NCI-H128 (cell line): ENCODE measurements at regions not wholly inside any gene's neighbourhood (a gene's known extent, or its start where the extent isn't known, plus 50 kb on each side); places are given as distances from the start of the nearest gene placed in this dataset.

ENCODE experiments used
- DNase-seq: peaks from one replicate; lab custom pipeline; 2025; ENCODE audit not compliant: unreplicated experiment; lab: John Stamatoyannopoulos, UW

- DNase-seq, result no peak
Observed at GRCh38 chr2:239905884-239906654, 119.1 kb downstream of the NDUFA10 start.

- no peak for DNase-seq
Observed at GRCh38 chr2:239905306-239905705, 119.8 kb downstream of the NDUFA10 start.

GRCh38 chr2:239904496-239904895, 120.6 kb downstream of the NDUFA10 start:
- DNase-seq, result no peak

- DNase-seq, result no peak
Observed at GRCh38 chr2:239903803-239904202, 121.3 kb downstream of the NDUFA10 start.

GRCh38 chr2:239903210-239903609, 121.9 kb downstream of the NDUFA10 start:
- DNase-seq, result no peak

DNA sequence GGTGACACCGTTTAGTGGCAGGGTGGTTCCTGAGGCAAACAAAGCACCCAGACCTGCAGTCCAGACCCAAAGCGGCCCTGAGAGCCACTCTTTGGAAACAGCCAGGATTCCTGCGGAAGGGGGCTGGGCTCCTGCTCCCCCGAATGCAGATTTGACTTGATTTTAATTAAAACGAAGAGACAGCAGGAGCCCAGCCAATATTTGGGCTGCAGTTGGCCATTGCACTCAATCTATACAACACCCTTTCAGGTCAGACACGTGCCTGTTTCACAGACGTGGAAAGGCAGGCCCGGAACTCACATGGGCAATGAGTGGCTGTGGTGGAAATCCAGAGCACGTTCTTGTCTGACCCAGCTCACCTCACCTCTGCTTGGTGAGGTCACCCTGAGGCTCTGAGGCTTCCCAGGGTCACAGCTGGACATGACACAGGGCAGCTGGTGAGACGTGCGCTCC, 122.4 kb downstream of the NDUFA10 start:
- DNase-seq, result no peak

GRCh38 chr2:239898292-239898925, 126.7 kb downstream of the NDUFA10 start:
- no peak for DNase-seq

- DNase-seq, result no peak
Observed at GRCh38 chr2:239897596-239898235, 127.4 kb downstream of the NDUFA10 start.

GRCh38 chr2:239896075-239896474, 129.1 kb downstream of the NDUFA10 start:
- DNase-seq, result no peak

GRCh38 chr2:239895669-239896068, 129.5 kb downstream of the NDUFA10 start:
- DNase-seq, result no peak

GRCh38 chr2:239895116-239895515, 130.0 kb downstream of the NDUFA10 start:
- DNase-seq, result no peak

- no peak for DNase-seq
Observed at GRCh38 chr2:239894276-239894675, 130.9 kb downstream of the NDUFA10 start.

GRCh38 chr2:239893236-239893515, 132.0 kb downstream of the NDUFA10 start:
- DNase-seq, result no peak

DNA sequence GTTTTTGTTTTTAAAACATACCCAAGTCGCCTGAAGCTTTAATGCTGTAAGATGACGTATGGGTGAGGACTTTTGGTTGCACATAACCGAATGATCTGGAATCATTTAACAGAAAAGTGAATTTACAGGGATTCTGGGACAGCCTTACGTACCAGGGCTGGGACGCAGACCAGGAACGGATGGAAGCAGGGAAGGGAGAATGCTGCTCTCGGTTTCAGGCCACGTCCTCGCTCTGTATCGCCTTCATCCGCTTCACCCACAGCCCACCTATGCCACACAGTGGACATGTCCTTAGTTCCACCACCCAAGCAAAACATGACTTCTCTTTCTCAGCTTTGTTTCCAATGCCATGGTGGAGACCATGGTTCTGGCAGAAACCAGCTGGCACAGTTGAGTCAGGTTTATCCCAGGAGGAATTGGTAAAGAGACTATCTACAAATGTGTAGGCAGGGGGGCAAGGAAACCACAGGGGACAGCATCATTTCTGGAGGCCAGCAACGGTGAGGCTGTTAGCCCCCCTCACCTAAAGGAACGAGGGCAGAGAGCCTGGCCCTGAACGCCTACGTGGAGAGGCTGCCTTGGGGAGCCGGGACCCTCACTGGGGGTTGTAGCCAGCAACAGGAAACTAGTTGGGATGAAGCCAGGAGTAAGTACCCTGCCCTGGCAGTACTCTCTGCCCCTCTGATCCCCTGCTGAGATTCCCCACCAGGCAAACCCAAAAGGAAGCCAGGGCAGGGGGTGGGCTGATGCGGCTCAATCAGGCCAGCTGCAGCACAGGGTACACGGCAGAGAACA, 132.5 kb downstream of the NDUFA10 start:
- no peak for DNase-seq

- no peak for DNase-seq
Observed at GRCh38 chr2:239891698-239892097, 133.4 kb downstream of the NDUFA10 start.

DNA sequence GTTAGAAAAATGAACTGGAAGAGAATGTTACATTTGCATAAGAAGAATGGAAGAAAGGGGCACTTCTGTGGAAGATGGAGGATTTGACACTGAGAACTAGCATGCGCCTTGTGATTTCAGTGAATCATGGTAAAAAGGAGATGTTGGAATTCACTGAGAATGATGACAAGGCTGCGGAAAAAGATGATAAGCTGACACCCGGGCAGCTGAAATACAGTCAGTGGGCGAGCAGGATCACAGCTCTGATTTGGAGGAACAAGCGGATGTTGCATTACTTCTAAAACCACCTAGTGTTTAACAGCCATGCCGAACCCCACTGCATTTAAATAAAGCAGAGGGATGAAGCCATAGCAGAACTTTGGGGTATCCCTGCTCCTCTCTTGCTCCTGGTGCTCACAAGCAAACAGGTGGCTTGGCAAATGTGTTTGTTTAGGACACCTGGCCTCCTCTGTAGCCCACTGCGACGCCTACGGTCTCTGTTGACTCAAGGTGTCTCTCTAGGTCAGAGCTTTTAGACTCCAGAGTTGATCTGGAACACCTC, 134.9 kb downstream of the NDUFA10 start:
- DNase-seq, result no peak

GRCh38 chr2:239889641-239890121, 135.5 kb downstream of the NDUFA10 start:
- no peak for DNase-seq

DNA sequence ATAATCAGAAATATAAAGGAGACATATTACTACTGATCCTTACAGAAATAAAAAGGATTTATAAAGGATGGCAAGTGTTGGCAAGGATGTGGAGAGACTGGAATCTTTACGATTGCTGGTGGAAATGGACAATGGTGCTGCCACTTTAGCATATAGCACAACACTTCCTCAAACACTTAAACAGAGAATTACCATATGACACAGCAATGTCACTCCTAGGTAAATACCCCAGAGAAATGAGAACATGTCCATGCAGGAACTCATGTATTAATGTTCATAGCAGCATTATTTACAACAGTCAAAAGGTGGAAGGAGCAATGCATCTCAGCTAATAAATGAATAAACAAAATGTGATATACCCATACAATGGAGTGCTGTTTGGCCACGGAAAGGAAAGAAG, 137.5 kb downstream of the NDUFA10 start:
- no peak for DNase-seq

DNA sequence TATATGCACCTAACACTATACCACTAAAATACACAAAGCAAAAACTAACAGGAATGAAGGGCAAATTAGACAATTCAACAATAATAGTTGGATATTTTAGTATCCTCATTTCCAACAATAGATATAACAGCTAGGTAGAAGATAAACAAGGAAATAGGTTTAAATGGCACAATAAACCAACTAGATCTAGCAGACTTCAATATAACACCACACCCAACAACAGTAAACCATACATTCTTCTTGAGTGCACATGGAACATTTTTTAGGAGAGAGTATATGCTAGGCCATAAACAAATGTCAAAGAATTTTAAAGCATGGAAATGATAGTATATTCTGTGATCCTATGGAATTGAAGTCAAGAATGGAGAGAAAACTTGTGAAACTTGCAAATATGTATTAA, 138.4 kb downstream of the NDUFA10 start:
- DNase-seq, result no peak

DNA sequence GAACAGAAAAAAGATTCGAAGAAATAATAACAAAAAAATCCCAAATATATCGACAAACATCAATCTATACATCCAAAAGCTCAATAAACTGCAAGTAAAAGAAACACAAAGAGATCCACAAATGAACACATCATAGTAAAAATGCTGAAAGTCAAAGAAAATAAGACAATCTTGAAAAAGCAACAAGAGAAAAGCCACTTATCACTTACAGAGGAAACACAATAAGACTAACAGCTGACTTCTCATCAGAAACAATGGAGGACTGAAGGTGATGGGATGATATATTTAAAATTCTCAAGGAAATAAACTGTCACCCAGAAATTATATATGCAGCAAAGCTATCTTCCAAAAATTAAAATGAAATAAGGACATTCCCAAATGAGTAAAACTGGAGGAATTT, 140.3 kb downstream of the NDUFA10 start:
- DNase-seq, result no peak

DNA sequence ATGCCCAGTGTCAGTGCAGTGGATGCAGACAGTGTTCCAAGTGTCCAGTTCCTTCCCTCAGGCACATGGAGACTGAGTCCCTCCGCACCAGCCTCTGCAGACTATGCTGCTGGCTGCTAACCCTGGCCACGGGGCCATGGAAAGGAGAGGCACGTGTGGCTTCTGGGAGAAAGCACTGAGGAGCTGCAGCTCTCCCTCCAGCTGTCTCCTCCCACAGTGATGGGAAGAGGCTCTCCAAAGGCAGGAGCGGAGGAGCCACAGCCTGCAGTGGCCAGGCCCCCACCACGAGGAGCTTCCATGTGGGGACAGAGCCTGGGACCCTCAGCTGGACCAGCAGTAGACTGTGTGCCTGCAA, 141.1 kb downstream of the NDUFA10 start:
- DNase-seq, result no peak
